ENCODE measurements at regions not wholly inside any gene's neighbourhood (a gene's known extent, or its start where the extent isn't known, plus 50 kb on each side); places are given as distances from the start of the nearest gene placed in this dataset.

DNA sequence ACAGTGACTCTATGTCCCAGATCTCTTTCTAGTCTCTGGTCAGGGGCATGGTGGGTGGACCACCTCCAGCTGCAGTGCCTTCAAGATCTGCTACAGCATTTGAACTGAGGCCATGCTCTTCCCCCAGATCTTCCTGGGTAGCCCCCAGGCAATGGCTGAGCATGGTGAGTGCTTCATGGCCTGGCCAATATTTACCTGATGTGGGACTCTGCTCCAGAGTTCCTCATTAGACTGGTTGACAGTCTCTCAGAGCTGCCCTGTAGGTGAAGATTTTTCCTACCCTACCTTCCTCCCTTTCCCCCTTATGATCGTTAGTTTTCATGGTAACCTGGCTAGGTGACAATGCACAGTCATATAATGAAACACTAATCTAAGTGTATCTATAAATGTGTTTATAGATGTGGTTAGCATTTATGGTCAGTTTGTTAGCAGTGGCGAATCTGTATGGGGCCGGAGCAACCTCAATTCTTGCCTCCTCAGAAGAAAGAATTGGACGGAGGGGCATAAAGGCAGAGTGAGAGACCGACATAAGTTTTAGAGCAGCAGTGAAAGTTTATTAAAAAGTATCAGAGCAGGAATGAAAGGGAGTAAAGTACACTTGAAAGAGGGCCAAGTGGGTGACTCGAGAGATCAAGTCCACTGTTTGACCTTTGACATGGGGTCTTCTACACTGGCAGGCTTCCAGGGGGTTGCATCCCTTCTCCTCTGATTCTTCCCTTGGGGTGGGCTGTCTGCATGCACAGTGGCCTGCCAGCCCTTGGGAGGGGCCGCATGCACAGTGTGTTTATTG is 256.3 kb downstream of the CD83 start:
- ATAC-seq, result no peak

DNA sequence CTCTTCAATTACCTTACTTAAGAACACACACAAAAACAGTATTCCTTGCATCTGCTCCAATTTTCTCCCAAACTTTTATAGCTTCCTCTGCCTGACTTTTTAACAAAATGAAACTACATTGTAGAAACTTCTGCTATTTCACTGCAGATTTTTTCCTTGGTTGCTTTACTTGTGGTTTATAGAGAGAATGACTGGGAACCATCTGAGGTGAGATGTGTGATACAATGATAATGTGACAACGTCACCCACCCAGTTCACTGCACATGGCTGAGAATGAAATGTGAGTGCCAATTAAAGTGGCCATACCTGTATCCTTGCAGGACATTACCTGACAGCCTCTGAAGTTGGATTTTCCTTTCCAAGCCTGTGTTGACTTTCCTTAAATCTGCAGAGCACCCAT is 258.4 kb downstream of the CD83 start:
- no peak for ATAC-seq

DNA sequence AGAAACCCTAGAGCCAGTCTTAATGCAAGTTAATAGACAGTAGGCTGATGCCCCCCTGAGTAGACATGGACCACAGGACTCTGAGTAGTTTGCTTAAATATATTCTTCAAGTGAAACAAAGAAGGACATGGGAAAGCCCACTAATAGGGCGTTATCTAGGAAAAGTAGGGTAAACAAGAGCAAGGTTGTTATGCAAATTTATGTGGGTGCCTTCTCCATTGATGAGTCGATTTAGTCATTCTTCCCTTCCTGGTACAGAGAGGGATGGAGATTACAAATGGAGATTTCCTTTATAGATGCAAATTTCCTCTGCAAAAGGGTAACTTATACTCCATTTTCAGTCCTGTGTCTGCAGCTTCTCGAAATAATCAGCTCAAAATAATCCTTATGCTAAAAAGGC is 262.0 kb downstream of the CD83 start:
- ATAC-seq, result no peak

DNA sequence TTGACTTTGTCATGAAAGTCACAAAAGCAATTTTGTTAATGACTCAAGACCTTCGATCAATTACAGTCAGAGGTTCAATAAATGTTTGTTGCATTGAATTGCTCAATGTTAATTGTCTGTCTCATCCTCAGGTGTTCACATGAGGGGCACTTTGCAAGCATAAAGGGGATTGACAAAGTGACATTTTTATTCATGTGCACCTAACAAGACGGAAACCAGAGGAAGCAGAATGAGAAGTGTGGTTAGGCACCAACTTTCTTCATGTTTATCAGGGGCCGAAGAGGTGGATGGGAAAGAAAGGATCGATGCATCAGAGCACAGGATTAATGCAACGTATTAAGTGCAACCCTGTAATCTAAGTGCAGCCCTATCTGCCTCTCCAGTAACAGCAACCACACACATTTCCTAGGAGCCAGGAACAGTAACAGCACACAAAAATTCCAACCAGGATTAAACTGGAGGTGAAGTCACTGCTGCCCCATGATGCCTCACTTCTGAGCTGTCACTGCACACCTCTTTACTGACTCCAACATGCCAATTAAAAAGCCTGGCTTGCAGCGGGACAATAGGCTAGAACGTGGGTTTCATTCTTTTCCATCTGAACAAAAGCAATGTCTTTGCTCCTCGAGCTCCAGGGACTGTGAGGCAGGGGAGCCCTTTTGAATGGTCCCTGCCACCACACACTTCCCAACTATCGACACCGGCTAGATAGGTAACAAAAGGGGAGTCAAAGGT is 262.7 kb downstream of the CD83 start:
- ATAC-seq, result no peak

DNA sequence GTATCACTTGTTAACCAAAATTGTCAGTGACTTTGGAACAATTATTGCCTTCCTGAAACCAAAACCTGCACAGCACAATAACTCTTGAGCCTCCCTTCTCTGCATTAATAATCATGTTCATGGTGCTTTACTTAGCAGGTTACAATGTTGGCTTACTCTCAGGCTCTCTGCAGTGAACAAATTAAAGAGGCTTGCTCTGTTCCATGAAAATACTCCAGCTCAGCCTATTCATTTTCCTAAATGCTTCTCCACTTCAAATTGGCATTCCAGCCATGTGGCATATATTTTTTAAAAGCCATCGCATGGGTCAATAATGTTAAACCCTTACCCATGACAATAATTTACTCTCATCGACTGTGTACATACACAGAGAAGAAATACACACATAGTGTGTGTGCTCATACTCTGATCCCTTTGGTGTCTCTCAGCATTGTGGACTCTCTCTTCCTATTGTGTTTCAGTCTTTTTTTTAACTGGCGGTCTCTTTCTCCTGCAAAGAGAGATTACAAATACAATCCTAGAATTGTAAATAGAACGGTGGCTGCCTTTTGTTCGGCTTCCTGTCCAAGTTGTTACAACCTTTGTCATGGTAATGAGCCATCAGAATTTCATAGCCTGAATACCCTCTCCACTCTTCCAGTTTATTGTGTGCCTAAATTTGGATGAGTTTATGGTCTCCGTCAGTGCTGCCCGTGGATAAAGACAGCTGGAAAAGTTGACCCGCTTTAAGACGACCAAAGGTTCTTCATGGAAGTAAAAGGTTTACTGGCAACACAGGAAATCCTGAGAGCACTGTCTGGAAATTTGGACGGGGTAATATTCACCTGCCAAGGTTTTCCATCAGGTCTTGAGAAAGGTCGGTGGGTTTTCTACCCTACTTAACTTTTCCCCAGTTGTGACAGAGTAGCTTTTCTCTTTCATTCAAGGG is 263.6 kb downstream of the CD83 start:
- ATAC-seq, result no peak

DNA sequence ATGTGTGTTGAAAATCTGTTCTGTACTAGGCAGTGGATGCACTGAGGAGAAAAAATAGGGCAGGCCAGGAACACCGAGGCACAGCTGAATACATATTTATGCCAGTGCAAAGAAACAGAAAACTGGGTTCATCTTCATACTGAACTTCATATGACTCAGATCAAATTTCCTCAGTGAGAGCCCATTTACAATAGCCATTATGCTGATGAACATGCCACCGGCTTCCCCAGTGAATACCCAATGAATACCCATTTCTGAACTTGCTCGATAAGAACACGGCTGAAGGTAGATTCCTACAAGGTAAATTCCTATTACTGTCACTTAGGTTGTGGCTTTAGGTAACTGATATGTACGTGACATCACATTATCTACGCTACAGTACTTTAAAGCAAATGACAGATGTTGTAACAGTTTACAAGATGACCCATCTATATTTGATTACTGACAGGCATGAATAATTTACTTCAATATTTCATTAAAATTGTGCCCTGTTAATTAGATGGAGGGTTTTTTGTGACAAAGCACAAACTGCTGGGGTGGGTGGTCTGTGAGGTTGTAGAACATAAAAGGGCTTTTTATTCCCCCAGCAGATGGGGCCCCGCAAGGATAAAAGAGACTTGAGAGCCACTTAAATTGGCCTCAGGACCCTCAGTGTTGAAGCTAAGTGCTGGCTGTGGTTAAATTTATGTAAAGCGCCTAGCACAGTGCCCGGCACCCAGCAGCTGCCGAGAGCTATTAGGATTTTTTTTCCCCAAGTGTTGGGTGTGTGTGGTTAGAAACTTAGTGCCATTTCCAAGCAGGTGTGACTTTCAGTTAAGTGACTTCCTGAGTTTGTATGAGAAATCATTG is 264.5 kb downstream of the CD83 start:
- no peak for ATAC-seq

DNA sequence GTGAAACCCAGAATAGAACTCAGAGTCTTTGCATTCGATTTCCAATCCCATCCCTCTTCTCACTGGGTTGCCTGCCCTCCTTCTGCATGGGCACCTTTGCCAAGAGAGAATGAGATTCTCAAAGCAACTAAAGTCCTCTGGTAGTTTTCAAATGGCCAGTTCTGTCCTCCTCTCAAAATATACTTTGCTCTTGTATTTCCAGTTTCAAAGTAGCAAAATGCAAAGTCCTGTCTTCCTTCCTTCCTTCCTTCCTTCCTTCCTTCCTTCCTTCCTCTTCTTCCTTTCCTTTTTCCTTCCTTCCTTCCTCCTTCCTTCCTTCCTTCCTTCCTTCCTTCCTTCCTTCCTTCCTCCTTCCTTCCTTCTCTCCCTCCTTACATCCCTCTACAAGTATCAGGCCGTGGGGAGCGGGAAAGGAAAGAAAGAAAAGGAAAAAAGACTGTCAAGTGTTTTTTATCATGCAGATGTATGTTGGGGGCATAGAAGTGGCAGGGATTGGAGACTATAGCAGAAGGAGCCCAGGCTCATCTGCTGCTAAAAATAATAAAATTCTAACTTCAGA is 265.2 kb downstream of the CD83 start:
- ATAC-seq, result no peak

DNA sequence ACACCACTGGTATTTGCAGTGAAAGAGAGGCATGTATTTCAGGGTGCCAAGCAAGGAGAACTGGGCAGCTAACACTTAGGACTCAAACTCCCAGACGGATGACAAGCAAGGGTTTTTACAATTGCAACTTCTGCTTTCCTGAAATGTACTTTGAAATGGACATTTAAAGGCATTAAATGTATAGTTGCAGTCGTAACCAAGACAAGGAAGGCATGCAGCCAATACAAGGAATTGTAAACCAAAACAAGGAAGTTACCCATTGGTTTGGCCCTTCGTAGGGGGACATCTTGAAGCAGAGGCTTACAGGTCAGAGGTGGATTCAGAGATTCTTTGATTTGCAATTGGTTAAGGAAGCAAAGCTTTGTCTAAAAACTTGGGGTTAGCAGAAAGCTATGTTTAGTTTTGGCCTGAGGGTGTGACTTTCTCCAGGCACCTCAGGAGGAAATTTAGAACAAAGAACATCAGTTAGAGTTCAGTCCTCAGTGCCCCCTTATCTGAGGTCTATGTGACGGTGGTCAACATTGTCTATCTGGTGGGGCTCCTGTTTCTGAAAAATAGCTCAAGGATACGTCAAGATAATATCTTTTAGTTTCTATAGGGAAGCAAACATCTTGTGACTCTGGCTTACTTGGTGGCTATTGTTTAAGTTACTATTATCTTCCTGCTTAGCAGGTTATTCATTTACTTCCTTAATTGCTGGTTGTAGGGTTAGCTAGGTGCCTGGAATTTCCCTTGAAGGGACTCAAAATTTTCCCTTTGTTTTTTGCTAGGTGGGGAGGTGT is 266.0 kb downstream of the CD83 start:
- peak; percentile 53 for ATAC-seq

DNA sequence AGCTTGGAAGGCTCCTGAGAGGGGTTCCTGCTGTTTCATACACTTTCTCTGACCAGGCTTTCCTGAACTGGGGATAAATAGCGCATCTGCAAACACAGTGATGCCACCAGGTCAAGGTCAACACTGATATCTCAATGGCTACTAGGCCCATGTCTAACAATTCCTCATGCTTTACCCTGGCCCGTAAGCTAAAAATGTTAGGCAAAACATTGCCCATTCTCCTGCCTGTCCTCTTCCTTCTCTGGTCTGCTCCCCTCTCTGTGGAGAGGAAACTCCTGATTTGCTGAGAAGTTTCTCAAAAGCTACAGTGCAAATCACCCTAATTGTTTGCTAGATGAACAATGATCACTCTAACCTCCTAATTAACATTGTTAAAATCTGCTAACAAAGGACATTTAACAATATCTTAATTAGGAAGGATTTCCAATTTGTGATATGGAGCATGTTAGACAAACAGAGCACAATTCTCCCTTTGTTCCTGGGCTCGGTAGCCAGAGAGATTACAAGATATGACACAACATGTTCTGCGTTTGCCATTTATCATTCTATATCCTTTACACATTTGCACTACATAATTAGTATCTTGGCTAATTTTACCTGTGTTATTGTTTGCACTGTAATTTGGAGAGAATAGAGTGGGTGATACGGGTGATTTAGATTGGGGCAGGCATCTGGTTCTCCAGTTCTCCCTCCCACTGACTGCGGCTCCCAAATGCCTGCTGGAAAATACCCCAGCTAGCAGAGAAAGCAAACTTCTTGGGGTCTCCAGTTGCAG is 266.8 kb downstream of the CD83 start:
- peak; percentile 35 for ATAC-seq

DNA sequence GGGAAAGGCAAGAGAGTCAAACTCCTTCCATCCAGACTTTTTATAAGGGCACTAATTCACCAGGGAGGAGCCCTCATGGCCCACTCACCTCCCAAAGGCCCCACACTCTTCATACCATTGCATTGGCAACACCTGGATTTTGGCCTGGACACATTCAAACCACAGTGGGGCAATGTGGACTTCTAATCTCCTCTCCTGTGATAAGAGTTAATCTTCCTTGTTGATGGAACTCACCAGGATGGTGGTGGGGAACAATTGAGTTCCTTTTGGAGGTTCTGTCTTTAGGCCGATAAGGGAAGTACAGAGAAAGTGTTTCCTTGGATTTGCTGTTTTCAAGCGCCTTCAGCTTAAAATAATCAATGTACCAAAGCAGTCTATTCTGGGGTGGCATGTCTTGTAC is 268.7 kb downstream of the CD83 start:
- no peak for ATAC-seq

DNA sequence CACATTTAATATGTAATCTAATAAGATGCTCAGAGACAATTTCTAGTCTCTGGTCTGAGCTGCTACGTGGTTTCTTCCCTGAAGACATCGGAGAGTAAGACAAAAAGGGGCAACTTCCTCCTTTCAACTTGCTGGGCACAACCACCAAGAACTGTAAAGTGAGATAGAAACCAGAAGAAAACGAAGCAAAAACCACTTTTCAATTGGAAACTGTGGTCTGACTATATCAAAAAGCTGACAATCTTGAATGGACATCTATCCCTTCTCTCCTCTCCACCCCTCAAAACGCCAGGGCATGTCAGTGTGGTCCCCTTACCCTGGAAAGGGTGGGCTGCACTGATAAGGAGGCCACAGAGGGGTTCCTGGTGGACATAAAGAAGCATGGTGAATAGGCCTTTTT is 269.1 kb downstream of the CD83 start:
- no peak for ATAC-seq

DNA sequence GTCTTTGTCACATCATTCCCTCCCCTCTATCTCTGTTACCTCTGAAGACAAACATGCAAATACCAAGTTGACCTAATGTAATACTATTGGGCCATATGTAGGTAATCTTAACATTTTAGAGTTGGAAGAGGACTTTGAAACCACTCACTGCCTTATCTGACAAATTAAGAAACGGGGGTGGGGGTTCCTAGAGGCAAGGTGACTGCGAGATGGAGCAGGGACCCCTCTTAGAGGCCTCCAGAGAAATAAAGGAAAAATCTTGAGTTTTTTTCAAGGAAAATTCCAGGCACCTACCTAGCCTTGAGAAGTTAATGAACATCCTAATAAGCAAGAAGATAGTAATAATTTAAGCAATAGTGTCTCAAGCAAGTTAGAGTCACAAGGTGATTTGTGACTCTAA is 270.8 kb downstream of the CD83 start:
- no peak for ATAC-seq

DNA sequence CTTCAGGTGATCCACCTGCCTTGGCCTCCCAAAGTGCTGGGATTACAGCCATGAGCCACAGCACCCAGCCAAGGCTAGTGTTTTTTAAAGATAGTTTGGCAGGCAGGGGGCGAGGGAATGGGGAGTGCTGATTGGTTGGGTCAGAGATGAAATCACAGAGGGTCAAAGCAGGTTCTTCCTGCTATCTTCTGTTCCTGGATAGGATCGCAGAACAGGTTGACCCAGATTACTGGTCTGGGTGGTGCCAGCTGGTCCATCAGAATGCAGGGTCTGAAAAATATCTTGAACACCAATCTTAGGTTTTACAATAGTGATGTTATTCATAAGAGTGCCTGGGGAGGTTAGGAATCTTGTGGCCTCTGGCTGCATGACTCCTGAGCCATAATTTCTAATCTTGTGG is 272.2 kb downstream of the CD83 start:
- peak; percentile 69 for ATAC-seq

DNA sequence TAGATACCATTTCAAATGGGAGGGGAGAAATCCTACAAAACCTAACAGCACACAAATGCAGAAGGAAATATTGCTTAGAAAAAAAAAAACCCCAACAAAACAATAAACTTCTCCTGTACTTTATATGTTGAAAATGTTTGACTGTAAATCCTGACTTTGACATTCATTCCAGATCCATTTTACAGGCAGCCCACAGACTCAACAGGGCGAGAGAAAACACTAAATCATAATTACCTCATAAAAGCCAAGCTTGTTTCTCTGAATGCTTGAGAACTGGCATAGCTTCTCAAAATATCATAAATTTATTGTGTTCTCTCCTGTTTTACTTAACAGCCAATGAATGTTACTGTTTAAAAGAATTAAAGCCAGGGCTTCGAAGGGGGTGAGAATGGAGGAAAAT is 273.2 kb downstream of the CD83 start:
- ATAC-seq, result no peak

DNA sequence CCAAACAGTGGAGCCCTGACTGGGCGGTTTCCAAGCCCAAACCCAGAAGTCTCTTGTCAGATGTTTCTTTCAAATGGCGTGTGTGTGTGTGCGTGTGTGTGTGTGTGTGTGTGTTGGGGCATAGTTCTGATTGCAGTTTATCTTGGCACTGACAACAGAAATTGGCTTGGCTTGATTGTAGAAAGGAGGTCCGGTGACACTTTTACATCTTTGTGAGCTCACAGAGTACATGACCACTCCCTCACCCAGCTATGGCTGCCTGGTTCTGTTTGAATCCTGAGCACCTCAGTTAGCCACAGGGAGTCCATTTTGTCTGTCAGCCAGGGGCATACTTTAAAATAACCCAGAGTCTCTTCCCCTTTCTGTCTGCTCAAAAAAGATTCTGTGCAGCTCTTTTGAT is 276.3 kb downstream of the CD83 start:
- ATAC-seq, result no peak

DNA sequence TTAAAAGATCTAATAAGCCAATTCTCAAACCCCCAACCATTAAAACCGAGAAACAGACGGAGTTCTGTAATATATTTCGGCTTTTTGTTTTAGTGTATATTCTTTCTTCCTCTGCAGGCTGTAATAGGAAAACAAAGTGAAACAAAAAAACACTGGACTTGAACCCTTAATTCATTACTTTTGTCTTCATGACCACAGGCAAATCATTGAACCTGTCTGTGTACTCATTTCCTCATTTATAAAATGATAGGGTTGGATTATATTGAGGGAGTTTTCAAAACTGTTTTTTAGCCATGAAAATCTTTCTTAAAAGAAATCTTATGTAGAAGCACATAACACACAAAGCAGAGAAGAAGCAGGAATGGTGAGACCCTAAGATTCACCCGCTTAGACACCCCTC is 278.8 kb downstream of the CD83 start:
- ATAC-seq, result no peak

DNA sequence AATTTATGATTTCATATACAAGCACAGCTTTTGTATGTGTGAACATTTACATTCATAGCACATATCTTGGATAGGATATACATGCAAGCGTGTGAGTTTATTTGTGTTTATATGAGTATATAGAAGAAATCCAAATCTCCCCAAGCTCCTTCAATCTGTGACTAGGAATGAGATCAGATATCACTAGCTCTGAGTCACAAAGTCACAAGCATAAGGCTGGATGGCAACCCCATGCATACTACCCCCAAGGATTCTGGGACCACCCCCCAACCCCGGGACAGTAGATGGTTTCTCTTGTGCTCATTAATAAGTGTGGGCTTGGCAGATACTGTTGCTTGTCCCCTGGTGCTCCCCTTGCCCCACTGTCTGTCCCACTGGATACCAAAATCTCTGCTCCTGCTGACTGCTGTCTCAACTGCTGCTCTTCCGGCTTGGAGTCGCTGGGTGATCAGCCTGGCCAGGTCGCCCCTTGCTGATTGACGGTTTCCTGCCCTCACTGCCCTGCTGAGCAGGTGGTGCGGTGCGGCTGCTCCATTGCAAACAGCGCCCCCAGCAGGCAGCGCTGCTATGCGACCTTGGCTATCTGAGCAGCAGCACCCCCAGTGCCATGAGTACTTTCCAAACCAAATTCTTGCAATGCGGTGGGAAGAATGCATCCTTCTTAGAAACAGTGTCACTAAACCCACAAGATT is 279.4 kb downstream of the CD83 start:
- peak; percentile 23 for ATAC-seq

DNA sequence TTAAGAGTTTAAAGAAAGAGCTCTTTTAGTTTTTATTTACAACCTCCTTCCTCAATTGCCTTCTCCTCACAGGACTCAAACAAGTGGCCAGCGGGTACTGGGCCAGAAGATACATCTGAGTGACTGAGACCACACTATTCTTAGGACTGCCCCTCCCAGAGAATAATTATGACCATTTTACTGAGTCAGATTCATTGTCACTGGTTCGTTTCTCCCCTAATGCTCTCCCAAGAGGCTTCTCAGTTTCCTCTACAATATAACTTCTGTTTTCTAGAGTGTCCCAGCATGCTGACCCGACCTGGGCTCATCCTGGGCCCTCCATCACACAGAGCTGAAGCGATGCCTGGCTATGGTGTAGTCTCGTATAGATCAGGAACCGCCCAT is 279.9 kb downstream of the CD83 start:
- ATAC-seq, result no peak

DNA sequence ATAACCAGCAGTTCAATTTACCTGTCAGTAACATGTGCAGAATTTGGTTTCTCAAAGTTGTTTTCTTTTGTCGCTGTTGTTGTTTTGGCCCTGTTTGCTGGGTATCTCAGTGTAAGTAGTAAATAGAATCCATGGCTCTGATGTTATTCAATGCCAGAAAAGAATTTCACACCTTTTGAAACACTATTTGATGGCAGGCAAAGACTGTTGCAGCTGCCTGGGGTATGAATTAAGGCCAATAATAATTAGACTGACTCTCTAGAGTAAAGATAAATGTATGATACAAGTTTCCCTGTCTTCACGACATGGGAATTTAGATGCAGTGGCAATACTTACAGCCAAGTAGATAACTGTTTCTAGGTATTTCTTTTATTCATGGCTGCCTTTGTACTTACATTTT is 281.4 kb downstream of the CD83 start:
- no peak for ATAC-seq

DNA sequence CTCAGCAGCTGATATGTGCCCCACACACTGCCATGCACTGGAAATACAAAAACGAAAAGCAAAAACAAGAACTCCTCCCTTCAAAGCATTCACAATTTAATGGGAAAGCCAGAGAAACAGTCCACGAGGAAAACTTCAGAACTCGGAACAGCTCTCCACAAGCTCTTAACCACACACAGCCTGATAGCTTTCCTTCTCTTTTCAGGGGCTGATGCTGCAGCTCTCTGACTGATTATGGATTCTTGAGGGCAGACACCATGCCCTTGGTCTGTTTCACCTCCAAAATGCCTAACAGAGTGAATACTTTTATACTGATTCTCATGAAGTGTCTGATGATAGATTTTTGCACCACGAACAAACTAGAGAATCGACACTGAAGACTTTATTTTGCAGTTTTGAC is 282.1 kb downstream of the CD83 start:
- no peak for ATAC-seq

All from esophagus mucosa (tissue), 1 donor.